Panc1 (cell line): ENCODE measurements at regions not wholly inside any gene's neighbourhood (a gene's known extent, or its start where the extent isn't known, plus 50 kb on each side); places are given as distances from the start of the nearest gene placed in this dataset.
A peak's percentile ranks its signal among the peaks of the same experiment; 100 is the strongest.

Experiments
- ATAC-seq: fragments of 200-7000 bp; cut with Tn5 transposase; 2 replicates; pipeline ENCODE4 v1.9.1; 2020; ENCODE audit warnings: mild to moderate bottlenecking, moderate library complexity
- BruUV-seq: library from RNA; stranded (reverse); fragments of 400-500 nt; replicated peaks from 2 replicates; lab custom pipeline; 2021; lab: Mats Ljungman, UMichigan
- CTCF ChIA-PET: fragments of 300-600 bp; sonication (Branson Sonifier 250); formaldehyde crosslinking; loops from one replicate; lab custom pipeline; 2022; ENCODE audit warnings: antibody characterized with exemption; lab: Charles Lee
- POLR2A ChIA-PET: fragments of 300-600 bp; sonication (Branson Sonifier 250); formaldehyde crosslinking; loops from one replicate; lab custom pipeline; 2022; ENCODE audit warnings: antibody characterized with exemption; lab: Charles Lee
- DNase-seq: peaks from one replicate; pipeline ENCODE4 v3.0.0-alpha.2; 2010; ENCODE audit warnings: low read depth, low spot score
- H3K27ac ChIP-seq: 2 replicates; pipeline ENCODE4 v1.5.1; 2011; ENCODE audit warnings: mild to moderate bottlenecking, low read length, inconsistent platforms
- H3K27me3 ChIP-seq: fragments of 200-500 bp; sonication (Bioruptor generic); 2 replicates; pipeline ENCODE4 v1.6.0; 2014; ENCODE audit warnings: low read length, inconsistent platforms; ENCODE audit not compliant: control insufficient read depth, insufficient read depth
- H3K36me3 ChIP-seq: fragments of 200-500 bp; sonication (Bioruptor generic); 2 replicates; pipeline ENCODE4 v1.5.1; 2014; ENCODE audit warnings: inconsistent platforms, mild to moderate bottlenecking, low read length, moderate library complexity; ENCODE audit not compliant: control insufficient read depth, insufficient read depth
- H3K4me1 ChIP-seq: 2 replicates; pipeline ENCODE4 v1.5.1; 2011; ENCODE audit warnings: inconsistent platforms, mild to moderate bottlenecking, low read length, moderate library complexity; ENCODE audit not compliant: control insufficient read depth, insufficient read depth
- H3K4me3 ChIP-seq, 2 experiments: 2 replicates each; pipeline ENCODE4 v1.5.1; 2011 to 2012; ENCODE audit warnings: low read depth in 2 of 2, low read length in 2 of 2, mild to moderate bottlenecking in 2 of 2, inconsistent platforms in 1 of 2, moderate library complexity in 1 of 2
- H3K9me3 ChIP-seq: fragments of 200-500 bp; sonication (Bioruptor generic); 2 replicates; pipeline ENCODE4 v1.5.1; 2014; ENCODE audit warnings: low read depth, mild to moderate bottlenecking, inconsistent platforms, low read length, moderate library complexity; ENCODE audit not compliant: control insufficient read depth, insufficient read depth
- POLR2AphosphoS5 ChIP-seq: IDR thresholded peaks from 2 replicates; pipeline ENCODE4 v1.6.1; 2012; ENCODE audit warnings: mild to moderate bottlenecking, low read depth, low read length, moderate library complexity
- SIN3A ChIP-seq: IDR thresholded peaks from 2 replicates; pipeline ENCODE4 v1.6.1; 2012; ENCODE audit warnings: low read depth, mild to moderate bottlenecking, low read length, moderate library complexity, borderline replicate concordance; ENCODE audit not compliant: insufficient read depth
- TCF7L2 ChIP-seq: IDR thresholded peaks from 2 replicates; pipeline ENCODE4 v1.6.1; 2011; ENCODE audit warnings: mild to moderate bottlenecking, low read depth, low read length, inconsistent platforms
- in situ Hi-C: cut with HindIII; loops from 2 replicates; pipeline ENCODE4 v1.10.0; 2016; ENCODE audit warnings: low sequenced_read_pairs, low pct_unique_long_range_greater_than_20kb
- intact Hi-C: fragments of 100-400 bp; cut with micrococcal nuclease; formaldehyde crosslinking; loops from one replicate; pipeline ENCODE4 v1.10.0; 2022; ENCODE audit not compliant: unreplicated experiment
- TF ChIP-seq, protein P1 (sequence below): fragments of 450-650 bp; IDR thresholded peaks from 2 replicates; pipeline ENCODE4 v1.5.1; 2017; ENCODE audit warnings: mild to moderate bottlenecking
- TF ChIP-seq, protein P2 (sequence below), 2 experiments: IDR thresholded peaks; 2 replicates each; pipeline ENCODE4 v1.6.1; 2011 to 2012; ENCODE audit warnings: low read depth in 2 of 2, control low read depth in 1 of 2, low read length in 1 of 2, mild to moderate bottlenecking in 1 of 2, moderate library complexity in 1 of 2; ENCODE audit not compliant: insufficient read depth in 1 of 2

DNA sequence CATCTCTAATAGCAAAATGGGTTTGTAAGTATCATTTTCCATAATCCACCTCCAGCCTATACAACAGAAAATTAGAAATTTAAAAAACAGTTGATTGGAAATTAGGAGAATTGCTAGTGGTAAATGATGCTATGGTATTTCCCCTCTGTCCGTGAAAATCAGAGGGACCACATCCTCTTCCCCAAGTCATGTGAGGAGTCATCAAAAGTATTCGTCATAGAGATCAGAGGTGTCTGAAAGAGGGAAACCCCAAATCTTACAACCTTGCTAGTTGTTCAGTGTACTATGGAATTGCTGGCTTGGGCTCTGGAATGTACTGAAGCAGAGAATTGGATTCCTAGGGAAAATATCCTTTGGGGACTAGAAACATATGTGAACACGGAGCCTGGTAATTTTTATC is 241.4 kb upstream of the ARHGAP24 start:
- Histone ChIP-seq H3K27ac (no peak overlapping the region), H3K4me1 (no peaks in the 10 kb centered on the region), H3K36me3 (no peaks in the 10 kb centered on the region), H3K4me3 (no peak overlapping the region), H3K9me3 (no peaks in the 10 kb centered on the region), H3K27me3 (no peaks in the 10 kb centered on the region)
- ATAC-seq (no peak), DNase-seq (no peak)
- CTCF ChIA-PET = no interaction called here
- BruUV-seq = no TSS peak
- POLR2A ChIA-PET = no interaction called here
- intact Hi-C loops (no loop called here), in situ Hi-C loops (no loop called here)
- no peak for TF ChIP-seq POLR2AphosphoS5
- TF ChIP-seq, protein P1, sequence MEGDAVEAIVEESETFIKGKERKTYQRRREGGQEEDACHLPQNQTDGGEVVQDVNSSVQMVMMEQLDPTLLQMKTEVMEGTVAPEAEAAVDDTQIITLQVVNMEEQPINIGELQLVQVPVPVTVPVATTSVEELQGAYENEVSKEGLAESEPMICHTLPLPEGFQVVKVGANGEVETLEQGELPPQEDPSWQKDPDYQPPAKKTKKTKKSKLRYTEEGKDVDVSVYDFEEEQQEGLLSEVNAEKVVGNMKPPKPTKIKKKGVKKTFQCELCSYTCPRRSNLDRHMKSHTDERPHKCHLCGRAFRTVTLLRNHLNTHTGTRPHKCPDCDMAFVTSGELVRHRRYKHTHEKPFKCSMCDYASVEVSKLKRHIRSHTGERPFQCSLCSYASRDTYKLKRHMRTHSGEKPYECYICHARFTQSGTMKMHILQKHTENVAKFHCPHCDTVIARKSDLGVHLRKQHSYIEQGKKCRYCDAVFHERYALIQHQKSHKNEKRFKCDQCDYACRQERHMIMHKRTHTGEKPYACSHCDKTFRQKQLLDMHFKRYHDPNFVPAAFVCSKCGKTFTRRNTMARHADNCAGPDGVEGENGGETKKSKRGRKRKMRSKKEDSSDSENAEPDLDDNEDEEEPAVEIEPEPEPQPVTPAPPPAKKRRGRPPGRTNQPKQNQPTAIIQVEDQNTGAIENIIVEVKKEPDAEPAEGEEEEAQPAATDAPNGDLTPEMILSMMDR = no peak
- no peak for TF ChIP-seq TCF7L2
- TF ChIP-seq SIN3A = no peak
- TF ChIP-seq, protein P2, sequence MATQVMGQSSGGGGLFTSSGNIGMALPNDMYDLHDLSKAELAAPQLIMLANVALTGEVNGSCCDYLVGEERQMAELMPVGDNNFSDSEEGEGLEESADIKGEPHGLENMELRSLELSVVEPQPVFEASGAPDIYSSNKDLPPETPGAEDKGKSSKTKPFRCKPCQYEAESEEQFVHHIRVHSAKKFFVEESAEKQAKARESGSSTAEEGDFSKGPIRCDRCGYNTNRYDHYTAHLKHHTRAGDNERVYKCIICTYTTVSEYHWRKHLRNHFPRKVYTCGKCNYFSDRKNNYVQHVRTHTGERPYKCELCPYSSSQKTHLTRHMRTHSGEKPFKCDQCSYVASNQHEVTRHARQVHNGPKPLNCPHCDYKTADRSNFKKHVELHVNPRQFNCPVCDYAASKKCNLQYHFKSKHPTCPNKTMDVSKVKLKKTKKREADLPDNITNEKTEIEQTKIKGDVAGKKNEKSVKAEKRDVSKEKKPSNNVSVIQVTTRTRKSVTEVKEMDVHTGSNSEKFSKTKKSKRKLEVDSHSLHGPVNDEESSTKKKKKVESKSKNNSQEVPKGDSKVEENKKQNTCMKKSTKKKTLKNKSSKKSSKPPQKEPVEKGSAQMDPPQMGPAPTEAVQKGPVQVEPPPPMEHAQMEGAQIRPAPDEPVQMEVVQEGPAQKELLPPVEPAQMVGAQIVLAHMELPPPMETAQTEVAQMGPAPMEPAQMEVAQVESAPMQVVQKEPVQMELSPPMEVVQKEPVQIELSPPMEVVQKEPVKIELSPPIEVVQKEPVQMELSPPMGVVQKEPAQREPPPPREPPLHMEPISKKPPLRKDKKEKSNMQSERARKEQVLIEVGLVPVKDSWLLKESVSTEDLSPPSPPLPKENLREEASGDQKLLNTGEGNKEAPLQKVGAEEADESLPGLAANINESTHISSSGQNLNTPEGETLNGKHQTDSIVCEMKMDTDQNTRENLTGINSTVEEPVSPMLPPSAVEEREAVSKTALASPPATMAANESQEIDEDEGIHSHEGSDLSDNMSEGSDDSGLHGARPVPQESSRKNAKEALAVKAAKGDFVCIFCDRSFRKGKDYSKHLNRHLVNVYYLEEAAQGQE (IDR thresholded peaks at IDR 0.05; ENCODE audit: insufficient read depth in 1 of 2, low read depth in 2 of 2, low read length in 1 of 2) = no peak

DNA sequence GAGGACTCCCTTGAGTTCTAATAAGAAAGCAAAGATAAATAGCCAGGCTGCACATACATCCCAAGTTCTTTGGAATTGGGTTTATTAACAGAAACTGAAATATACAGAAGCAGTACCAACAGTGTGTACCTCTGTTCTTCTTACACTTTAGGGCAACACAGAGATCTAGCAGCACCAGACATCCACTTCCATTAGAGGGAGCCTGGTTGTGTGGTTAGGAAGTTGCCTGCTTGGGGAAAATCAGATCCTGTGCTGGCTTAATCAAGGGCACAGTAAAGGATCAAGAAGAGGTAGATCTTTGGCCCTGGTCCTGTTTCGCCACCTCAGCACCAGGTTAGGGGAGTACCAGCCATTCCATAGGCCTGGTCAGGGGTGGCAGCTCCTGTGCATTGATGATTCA is 231.1 kb upstream of the ARHGAP24 start:
- POLR2A ChIA-PET = no interaction called here
- Histone ChIP-seq H3K36me3 (no peaks in the 10 kb centered on the region), H3K27ac (no peak overlapping the region), H3K9me3 (no peaks in the 10 kb centered on the region), H3K27me3 (no peaks in the 10 kb centered on the region), H3K4me1 (no peaks in the 10 kb centered on the region), H3K4me3 (no peak overlapping the region)
- CTCF ChIA-PET = no interaction called here
- in situ Hi-C loops = no loop called here
- BruUV-seq = no TSS peak
- TF ChIP-seq, protein P1 = peak; percentile 34; the same call in 1 of the 2 replicates
- TF ChIP-seq TCF7L2 (no peak), SIN3A (no peak), POLR2AphosphoS5 (no peak)
- TF ChIP-seq, protein P2 (IDR thresholded peaks at IDR 0.05; ENCODE audit: insufficient read depth in 1 of 2, low read depth in 2 of 2, low read length in 1 of 2) = no peak
- intact Hi-C loops = no loop called here
- DNase-seq = no peak
- no peak for ATAC-seq
